Activated T-helper 1 cell treated with anti-CD3 and anti-CD28 coated beads, Interleukin-12 subunit alpha, Interleukin-12 subunit beta, Interleukin-2, Interleukin-4 antibody, amounts not matched to agents 30 ng/mL and 10 ng/mL and 1 ng/mL, durations not matched to agents 14 hours and 24 hours and 36 hours (primary cell): ENCODE measurements at regions not wholly inside any gene's neighbourhood (a gene's known extent, or its start where the extent isn't known, plus 50 kb on each side); places are given as distances from the start of the nearest gene placed in this dataset.

Experiments used
- DNase-seq: peaks from one replicate; pipeline ENCODE4 v3.0.0; 2021; ENCODE audit warnings: low spot score
- H3K27ac Mint-ChIP-seq: one replicate; pipeline ENCODE4 v1.8.0; 2021; ENCODE audit warnings: mild to moderate bottlenecking, mixed read lengths
- H3K27me3 Mint-ChIP-seq: one replicate; pipeline ENCODE4 v1.8.0; 2022; ENCODE audit warnings: mild to moderate bottlenecking, moderate library complexity, mixed read lengths; ENCODE audit not compliant: insufficient read depth
- H3K36me3 Mint-ChIP-seq: one replicate; pipeline ENCODE4 v1.8.0; 2021; ENCODE audit warnings: low read depth, mixed read lengths
- H3K4me1 Mint-ChIP-seq: one replicate; pipeline ENCODE4 v1.8.0; 2021; ENCODE audit warnings: low read depth, mixed read lengths
- H3K4me3 Mint-ChIP-seq: one replicate; pipeline ENCODE4 v1.8.0; 2021; ENCODE audit warnings: mild to moderate bottlenecking, moderate library complexity, mixed read lengths
- H3K9me3 Mint-ChIP-seq: one replicate; pipeline ENCODE4 v1.8.0; 2021; ENCODE audit warnings: mixed read lengths
- intact Hi-C: fragments of 100-400 bp; cut with micrococcal nuclease; formaldehyde crosslinking; loops from one replicate; pipeline ENCODE4 v1.15.1; 2024

GRCh38 chr7:115679976-115680375 lies 350.6 kb downstream of the TFEC start:
- no peak for DNase-seq
- no peak overlapping the region for H3K27ac Mint-ChIP-seq
- H3K36me3 Mint-ChIP-seq = no peaks in the 10 kb centered on the region
- H3K27me3 Mint-ChIP-seq = no peaks in the 10 kb centered on the region
- H3K4me1 Mint-ChIP-seq = no peaks in the 10 kb centered on the region
- no peak overlapping the region for H3K4me3 Mint-ChIP-seq
- intact Hi-C loops = loop anchor here (1.0 kb wide), 1 partner anchor 815 kb away; no protein-coding TSS in a partner anchor
- H3K9me3 Mint-ChIP-seq = no peaks in the 10 kb centered on the region

- intact Hi-C loops = no loop called here
- no peaks in the 10 kb centered on the region for H3K4me1 Mint-ChIP-seq
- H3K27ac Mint-ChIP-seq = no peak overlapping the region
- H3K4me3 Mint-ChIP-seq = no peak overlapping the region
- H3K36me3 Mint-ChIP-seq = no peaks in the 10 kb centered on the region
- no peaks in the 10 kb centered on the region for H3K9me3 Mint-ChIP-seq
- DNase-seq = no peak
- H3K27me3 Mint-ChIP-seq = no peaks in the 10 kb centered on the region
Measured at GRCh38 chr7:115679423-115679822, 351.1 kb downstream of the TFEC start.

- Mint-ChIP-seq H3K27ac (no peak overlapping the region), H3K9me3 (no peaks in the 10 kb centered on the region), H3K36me3 (no peaks in the 10 kb centered on the region), H3K4me1 (no peaks in the 10 kb centered on the region), H3K4me3 (no peak overlapping the region), H3K27me3 (no peaks in the 10 kb centered on the region)
- intact Hi-C loops = no loop called here
- DNase-seq = no peak
Measured at GRCh38 chr7:115678086-115678982, 352.2 kb downstream of the TFEC start.

- Mint-ChIP-seq H3K9me3 (no peaks in the 10 kb centered on the region), H3K4me3 (no peak overlapping the region), H3K27ac (no peak overlapping the region), H3K36me3 (no peaks in the 10 kb centered on the region), H3K4me1 (no peaks in the 10 kb centered on the region), H3K27me3 (no peaks in the 10 kb centered on the region)
- intact Hi-C loops = no loop called here
- no peak for DNase-seq
Measured at GRCh38 chr7:115676707-115677106, 353.9 kb downstream of the TFEC start.

GRCh38 chr7:115676080-115676479 lies 354.5 kb downstream of the TFEC start:
- intact Hi-C loops = no loop called here
- no peak for DNase-seq
- Mint-ChIP-seq H3K9me3 (no peaks in the 10 kb centered on the region), H3K4me3 (no peak overlapping the region), H3K27me3 (no peaks in the 10 kb centered on the region), H3K27ac (no peak overlapping the region), H3K36me3 (no peaks in the 10 kb centered on the region), H3K4me1 (no peaks in the 10 kb centered on the region)

- Mint-ChIP-seq H3K9me3 (no peaks in the 10 kb centered on the region), H3K36me3 (no peaks in the 10 kb centered on the region)
- intact Hi-C loops = no loop called here
Measured at GRCh38 chr7:115674467-115675024, 356.0 kb downstream of the TFEC start.

GRCh38 chr7:115672024-115672423 lies 358.5 kb downstream of the TFEC start:
- Mint-ChIP-seq H3K36me3 (no peaks in the 10 kb centered on the region), H3K27ac (no peak overlapping the region), H3K4me1 (no peaks in the 10 kb centered on the region), H3K27me3 (no peaks in the 10 kb centered on the region), H3K4me3 (no peak overlapping the region), H3K9me3 (no peaks in the 10 kb centered on the region)
- intact Hi-C loops = no loop called here
- no peak for DNase-seq

More at GRCh38 chr7:115674467-115675024, 356.0 kb downstream of the TFEC start:
- no peak for DNase-seq
- no peaks in the 10 kb centered on the region for H3K4me1 Mint-ChIP-seq
- no peak overlapping the region for H3K4me3 Mint-ChIP-seq
- H3K27me3 Mint-ChIP-seq = no peaks in the 10 kb centered on the region
- H3K27ac Mint-ChIP-seq = no peak overlapping the region

GRCh38 chr7:115662676-115663075 lies 367.9 kb downstream of the TFEC start:
- Mint-ChIP-seq H3K4me3 (no peak overlapping the region), H3K9me3 (no peaks in the 10 kb centered on the region), H3K36me3 (no peaks in the 10 kb centered on the region), H3K4me1 (no peaks in the 10 kb centered on the region), H3K27ac (no peak overlapping the region), H3K27me3 (no peaks in the 10 kb centered on the region)
- no peak for DNase-seq
- intact Hi-C loops = no loop called here

- DNase-seq = no peak
- Mint-ChIP-seq H3K4me3 (no peak overlapping the region), H3K27ac (no peak overlapping the region), H3K36me3 (no peaks in the 10 kb centered on the region), H3K9me3 (no peaks in the 10 kb centered on the region), H3K27me3 (no peaks in the 10 kb centered on the region), H3K4me1 (no peaks in the 10 kb centered on the region)
- intact Hi-C loops = no loop called here
Measured at GRCh38 chr7:115662120-115662519, 368.4 kb downstream of the TFEC start.

GRCh38 chr7:115658223-115658622 lies 372.3 kb downstream of the TFEC start:
- H3K9me3 Mint-ChIP-seq = no peaks in the 10 kb centered on the region
- no peaks in the 10 kb centered on the region for H3K27me3 Mint-ChIP-seq
- H3K4me1 Mint-ChIP-seq = no peaks in the 10 kb centered on the region
- no peak for DNase-seq
- H3K27ac Mint-ChIP-seq = no peak overlapping the region
- H3K36me3 Mint-ChIP-seq = no peaks in the 10 kb centered on the region
- intact Hi-C loops = no loop called here
- H3K4me3 Mint-ChIP-seq = no peak overlapping the region

GRCh38 chr7:115654384-115655214 lies 376.0 kb downstream of the TFEC start:
- Mint-ChIP-seq H3K4me1 (no peaks in the 10 kb centered on the region), H3K36me3 (no peaks in the 10 kb centered on the region), H3K9me3 (no peaks in the 10 kb centered on the region), H3K4me3 (no peak overlapping the region), H3K27ac (no peak overlapping the region), H3K27me3 (no peaks in the 10 kb centered on the region)
- intact Hi-C loops = no loop called here
- no peak for DNase-seq

- Mint-ChIP-seq H3K36me3 (no peaks in the 10 kb centered on the region), H3K9me3 (no peaks in the 10 kb centered on the region), H3K27ac (no peak overlapping the region), H3K27me3 (no peaks in the 10 kb centered on the region), H3K4me3 (no peak overlapping the region), H3K4me1 (no peaks in the 10 kb centered on the region)
- intact Hi-C loops = no loop called here
- DNase-seq = no peak
Measured at GRCh38 chr7:115649429-115649828, 381.1 kb downstream of the TFEC start.

GRCh38 chr7:115647712-115648111 lies 382.9 kb downstream of the TFEC start:
- intact Hi-C loops = no loop called here
- no peak overlapping the region for H3K27ac Mint-ChIP-seq
- H3K36me3 Mint-ChIP-seq = no peaks in the 10 kb centered on the region
- H3K9me3 Mint-ChIP-seq = no peaks in the 10 kb centered on the region
- no peak for DNase-seq
- no peak overlapping the region for H3K4me3 Mint-ChIP-seq
- H3K27me3 Mint-ChIP-seq = no peaks in the 10 kb centered on the region
- no peaks in the 10 kb centered on the region for H3K4me1 Mint-ChIP-seq
